Panc1 (cell line): ENCODE measurements at regions not wholly inside any gene's neighbourhood (a gene's known extent, or its start where the extent isn't known, plus 50 kb on each side); places are given as distances from the start of the nearest gene placed in this dataset.
"Not testable (repeated sequence)": the region's sequence is repeated elsewhere in the genome, so short reads cannot be mapped to it uniquely, and the experiment has no call there.

Source experiments
- CTCF ChIP-seq: fragments of 450-650 bp; IDR thresholded peaks from 2 replicates; pipeline ENCODE4 v1.5.1; 2017; ENCODE audit warnings: mild to moderate bottlenecking
- POLR2AphosphoS5 ChIP-seq: IDR thresholded peaks from 2 replicates; pipeline ENCODE4 v1.6.1; 2012; ENCODE audit warnings: mild to moderate bottlenecking, low read depth, low read length, moderate library complexity
- SIN3A ChIP-seq: IDR thresholded peaks from 2 replicates; pipeline ENCODE4 v1.6.1; 2012; ENCODE audit warnings: low read depth, mild to moderate bottlenecking, low read length, moderate library complexity, borderline replicate concordance; ENCODE audit not compliant: insufficient read depth

DNA sequence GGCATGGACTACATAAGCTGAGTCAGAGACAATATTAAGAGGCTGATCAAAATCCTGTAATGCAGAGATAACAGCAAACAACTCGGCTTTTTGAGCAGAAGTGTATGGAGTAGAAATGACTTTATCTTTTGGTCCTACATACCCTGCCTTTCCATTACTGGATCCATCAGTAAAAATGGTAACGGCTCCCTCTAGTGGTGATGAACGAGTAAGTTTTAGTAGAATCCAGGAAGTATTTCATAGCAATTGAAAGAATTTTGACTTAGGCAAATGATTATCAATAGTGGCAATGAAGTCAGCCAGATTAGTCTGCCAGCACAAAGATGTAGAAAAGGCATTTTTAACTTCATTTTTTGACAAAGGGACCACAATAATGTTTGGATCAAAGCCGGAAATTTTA lies 190.8 kb upstream of the RAI14 start:
- peak; percentile 15; the same call in 1 of the 2 replicates for TF ChIP-seq CTCF
- TF ChIP-seq SIN3A, POLR2AphosphoS5: not testable (repeated sequence)
